Activated CD8-positive, alpha-beta memory T cell treated with anti-CD3 and anti-CD28 coated beads, Interleukin-2, amount 50 U/mL, for 1 hour (primary cell): ENCODE measurements at regions not wholly inside any gene's neighbourhood (a gene's known extent, or its start where the extent isn't known, plus 50 kb on each side); places are given as distances from the start of the nearest gene placed in this dataset.

Source experiments
- DNase-seq: peaks from one replicate; pipeline ENCODE4 v3.0.0-alpha.2; 2020; ENCODE audit errors: extremely low read depth

- no peak for DNase-seq
Measured at GRCh38 chr13:84466461-84466860, 584.2 kb upstream of the SLITRK1 start.

GRCh38 chr13:84460989-84461388, 578.7 kb upstream of the SLITRK1 start:
- no peak for DNase-seq

- no peak for DNase-seq
Measured at GRCh38 chr13:84455143-84455905, 573.0 kb upstream of the SLITRK1 start.

- no peak for DNase-seq
Measured at GRCh38 chr13:84447640-84447978, 565.3 kb upstream of the SLITRK1 start.

- DNase-seq, result no peak
Measured at GRCh38 chr13:84446972-84447639, 564.8 kb upstream of the SLITRK1 start.

GRCh38 chr13:84445776-84446175, 563.5 kb upstream of the SLITRK1 start:
- no peak for DNase-seq

- DNase-seq, result no peak
Measured at GRCh38 chr13:84443463-84443862, 561.2 kb upstream of the SLITRK1 start.

- no peak for DNase-seq
Measured at GRCh38 chr13:84439108-84439507, 556.8 kb upstream of the SLITRK1 start.

- DNase-seq, result no peak
Measured at GRCh38 chr13:84433024-84433423, 550.8 kb upstream of the SLITRK1 start.

- no peak for DNase-seq
Measured at GRCh38 chr13:84431646-84432045, 549.4 kb upstream of the SLITRK1 start.

- no peak for DNase-seq
Measured at GRCh38 chr13:84430446-84430845, 548.2 kb upstream of the SLITRK1 start.

- DNase-seq, result no peak
Measured at GRCh38 chr13:84430015-84430414, 547.7 kb upstream of the SLITRK1 start.

GRCh38 chr13:84418041-84418440, 535.8 kb upstream of the SLITRK1 start:
- no peak for DNase-seq

- DNase-seq, result no peak
Measured at GRCh38 chr13:84417416-84417815, 535.1 kb upstream of the SLITRK1 start.

- DNase-seq, result no peak
Measured at GRCh38 chr13:84413016-84413415, 530.7 kb upstream of the SLITRK1 start.

GRCh38 chr13:84405286-84405685, 523.0 kb upstream of the SLITRK1 start:
- DNase-seq, result no peak

GRCh38 chr13:84400706-84401105, 518.4 kb upstream of the SLITRK1 start:
- DNase-seq, result no peak

GRCh38 chr13:84399320-84400085, 517.2 kb upstream of the SLITRK1 start:
- DNase-seq, result no peak

GRCh38 chr13:84393981-84394625, 511.8 kb upstream of the SLITRK1 start:
- DNase-seq, result no peak

- no peak for DNase-seq
Measured at GRCh38 chr13:84380866-84381265, 498.6 kb upstream of the SLITRK1 start.

GRCh38 chr13:84377106-84377505, 494.8 kb upstream of the SLITRK1 start:
- no peak for DNase-seq

- DNase-seq, result no peak
Measured at GRCh38 chr13:84366506-84366905, 484.2 kb upstream of the SLITRK1 start.
